SU-DHL-6 (cell line): ENCODE measurements at regions not wholly inside any gene's neighbourhood (a gene's known extent, or its start where the extent isn't known, plus 50 kb on each side); places are given as distances from the start of the nearest gene placed in this dataset.

Source experiments
- H2AFZ ChIP-seq: fragments of 200-600 bp; sonication (generic); 2 replicates; pipeline ENCODE4 v1.6.1; 2014; ENCODE audit warnings: low read depth, mild to moderate bottlenecking, moderate library complexity, mixed read lengths, antibody characterized with exemption, low read length; ENCODE audit not compliant: severe bottlenecking
- H3F3A ChIP-seq: fragments of 200-600 bp; shearing (Covaris generic); 2 replicates; pipeline ENCODE4 v1.6.0; 2016; ENCODE audit warnings: antibody characterized with exemption, mild to moderate bottlenecking; ENCODE audit not compliant: insufficient read depth
- H3K27ac ChIP-seq: fragments of 200-600 bp; sonication (generic); 2 replicates; pipeline ENCODE4 v1.5.1; 2016; ENCODE audit warnings: low read depth, mild to moderate bottlenecking, low read length, moderate library complexity, mixed read lengths
- H3K27me3 ChIP-seq: fragments of 200-600 bp; sonication (generic), shearing (Covaris generic); 2 replicates; pipeline ENCODE4 v1.6.0; 2014; ENCODE audit warnings: mild to moderate bottlenecking, low read length
- H3K36me3 ChIP-seq: fragments of 200-600 bp; sonication (generic); 2 replicates; pipeline ENCODE4 v1.6.1; 2014; ENCODE audit warnings: mild to moderate bottlenecking, low read length, mixed read lengths
- H3K4me2 ChIP-seq: fragments of 300-600, 200-600 bp; shearing (Covaris generic), sonication (generic); 2 replicates; pipeline ENCODE4 v1.6.0; 2014; ENCODE audit warnings: low read length, low read depth, mild to moderate bottlenecking; ENCODE audit not compliant: poor library complexity, severe bottlenecking
- H3K4me3 ChIP-seq: fragments of 200-600 bp; sonication (generic); 2 replicates; pipeline ENCODE4 v1.5.1; 2014; ENCODE audit warnings: antibody characterized with exemption, low read length, mild to moderate bottlenecking, mixed read lengths; ENCODE audit not compliant: insufficient read depth, poor library complexity, severe bottlenecking
- H3K79me2 ChIP-seq: fragments of 200-600 bp; sonication (generic); 2 replicates; pipeline ENCODE4 v1.6.1; 2014; ENCODE audit warnings: mild to moderate bottlenecking, low read length, moderate library complexity; ENCODE audit not compliant: insufficient read depth
- H3K9ac ChIP-seq: fragments of 200-600 bp; sonication (generic); 2 replicates; pipeline ENCODE4 v1.7.0; 2014; ENCODE audit warnings: mild to moderate bottlenecking, low read length
- H3K9me2 ChIP-seq: fragments of 200-600 bp; sonication (generic); replicated peaks from 2 replicates; pipeline ENCODE4 v1.6.1; 2014; ENCODE audit warnings: low read length; ENCODE audit not compliant: insufficient read depth
- H3K9me3 ChIP-seq: fragments of 200-600 bp; sonication (generic); 2 replicates; pipeline ENCODE4 v1.6.1; 2014; ENCODE audit warnings: low read length, mixed read lengths; ENCODE audit not compliant: insufficient read depth
- H4K20me1 ChIP-seq: fragments of 200-600 bp; sonication (generic); 2 replicates; pipeline ENCODE4 v1.6.1; 2014; ENCODE audit warnings: low read depth, mild to moderate bottlenecking, antibody characterized with exemption, low read length, moderate library complexity, mixed read lengths
- EZH2phosphoT487 ChIP-seq: fragments of 200-600 bp; sonication (generic), shearing (Covaris generic); conservative IDR thresholded peaks from 2 replicates; pipeline ENCODE4 v1.6.1; 2018; ENCODE audit warnings: mild to moderate bottlenecking, antibody characterized with exemption, low read length, moderate library complexity, mixed read lengths
- TF ChIP-seq, protein P1 (sequence below): fragments of 200-600 bp; sonication (generic); IDR thresholded peaks from one replicate; pipeline ENCODE4 v1.5.1; 2017; ENCODE audit warnings: antibody characterized with exemption, mild to moderate bottlenecking, low read length, moderate library complexity; ENCODE audit not compliant: insufficient read depth, poor library complexity, severe bottlenecking

GRCh38 chr2:145260081-145260480, 740.2 kb upstream of the ZEB2 start:
- H3K4me3 ChIP-seq = no peak overlapping the region
- no peak overlapping the region for H3K27ac ChIP-seq
- H3K4me2 ChIP-seq = no peak overlapping the region
- no peaks in the 10 kb centered on the region for H3K9me3 ChIP-seq
- no peaks in the 10 kb centered on the region for H4K20me1 ChIP-seq
- H3K9me2 ChIP-seq = no peaks in the 10 kb centered on the region
- no peaks in the 10 kb centered on the region for H3K36me3 ChIP-seq
- TF ChIP-seq, protein P1, sequence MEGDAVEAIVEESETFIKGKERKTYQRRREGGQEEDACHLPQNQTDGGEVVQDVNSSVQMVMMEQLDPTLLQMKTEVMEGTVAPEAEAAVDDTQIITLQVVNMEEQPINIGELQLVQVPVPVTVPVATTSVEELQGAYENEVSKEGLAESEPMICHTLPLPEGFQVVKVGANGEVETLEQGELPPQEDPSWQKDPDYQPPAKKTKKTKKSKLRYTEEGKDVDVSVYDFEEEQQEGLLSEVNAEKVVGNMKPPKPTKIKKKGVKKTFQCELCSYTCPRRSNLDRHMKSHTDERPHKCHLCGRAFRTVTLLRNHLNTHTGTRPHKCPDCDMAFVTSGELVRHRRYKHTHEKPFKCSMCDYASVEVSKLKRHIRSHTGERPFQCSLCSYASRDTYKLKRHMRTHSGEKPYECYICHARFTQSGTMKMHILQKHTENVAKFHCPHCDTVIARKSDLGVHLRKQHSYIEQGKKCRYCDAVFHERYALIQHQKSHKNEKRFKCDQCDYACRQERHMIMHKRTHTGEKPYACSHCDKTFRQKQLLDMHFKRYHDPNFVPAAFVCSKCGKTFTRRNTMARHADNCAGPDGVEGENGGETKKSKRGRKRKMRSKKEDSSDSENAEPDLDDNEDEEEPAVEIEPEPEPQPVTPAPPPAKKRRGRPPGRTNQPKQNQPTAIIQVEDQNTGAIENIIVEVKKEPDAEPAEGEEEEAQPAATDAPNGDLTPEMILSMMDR = no peak
- TF ChIP-seq EZH2phosphoT487 = no peak
- H3F3A ChIP-seq = no peaks in the 10 kb centered on the region
- H3K9ac ChIP-seq = no peak overlapping the region
- H3K79me2 ChIP-seq = no peaks in the 10 kb centered on the region
- no peaks in the 10 kb centered on the region for H3K27me3 ChIP-seq
- H2AFZ ChIP-seq = no peak overlapping the region

DNA sequence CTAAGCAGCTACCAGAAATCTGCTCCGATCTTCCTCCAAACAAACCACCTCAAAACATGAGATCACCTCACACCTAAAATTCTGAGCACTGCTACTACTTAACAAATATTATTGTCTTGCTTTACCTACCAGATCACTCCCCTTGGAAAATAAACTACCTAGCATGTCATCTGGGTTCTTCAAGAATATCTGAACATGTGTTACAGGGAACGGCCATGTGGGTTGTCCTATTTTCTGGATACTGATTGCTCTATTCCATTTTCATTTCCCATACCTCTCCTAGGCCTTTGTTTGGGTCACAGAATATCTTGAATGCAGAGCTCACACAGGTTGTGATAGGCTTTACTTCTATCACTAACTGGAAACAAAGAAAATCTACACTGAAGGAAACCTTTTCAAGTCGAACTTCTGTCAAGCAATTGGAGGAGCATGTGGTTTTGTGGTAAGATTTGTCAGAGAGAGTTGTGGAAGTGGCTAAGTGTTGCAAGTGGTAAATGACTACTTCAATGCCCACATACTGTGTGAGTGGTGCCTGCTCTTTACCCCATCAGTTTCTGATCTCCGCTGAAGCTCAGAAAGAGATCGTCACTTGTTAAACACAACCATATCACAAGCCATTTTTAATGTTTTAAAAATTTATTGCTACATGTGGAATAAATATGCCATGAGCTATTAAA, 739.1 kb upstream of the ZEB2 start:
- no peaks in the 10 kb centered on the region for H3K27me3 ChIP-seq
- H3K9ac ChIP-seq = no peak overlapping the region
- no peak overlapping the region for H3K4me2 ChIP-seq
- no peaks in the 10 kb centered on the region for H3F3A ChIP-seq
- H3K27ac ChIP-seq = no peak overlapping the region
- H3K36me3 ChIP-seq = no peaks in the 10 kb centered on the region
- H4K20me1 ChIP-seq = no peaks in the 10 kb centered on the region
- H3K9me2 ChIP-seq = no peaks in the 10 kb centered on the region
- no peak overlapping the region for H3K4me3 ChIP-seq
- H2AFZ ChIP-seq = no peak overlapping the region
- H3K9me3 ChIP-seq = no peaks in the 10 kb centered on the region
- TF ChIP-seq, protein P1 = no peak
- no peak for TF ChIP-seq EZH2phosphoT487
- no peaks in the 10 kb centered on the region for H3K79me2 ChIP-seq

- Histone ChIP-seq H3K9me2 (no peaks in the 10 kb centered on the region), H3K4me2 (no peak overlapping the region), H3K9me3 (no peaks in the 10 kb centered on the region), H3K27ac (no peak overlapping the region), H3K79me2 (no peaks in the 10 kb centered on the region), H2AFZ (no peak overlapping the region), H3K4me3 (no peak overlapping the region), H3F3A (no peaks in the 10 kb centered on the region), H3K27me3 (no peaks in the 10 kb centered on the region), H3K36me3 (no peaks in the 10 kb centered on the region), H3K9ac (no peak overlapping the region), H4K20me1 (no peaks in the 10 kb centered on the region)
- no peak for TF ChIP-seq EZH2phosphoT487
- TF ChIP-seq, protein P1 = no peak
These were observed 738.0 kb upstream of the ZEB2 start for GRCh38 chr2:145257931-145258330.
